ENCODE measurements at regions not wholly inside any gene's neighbourhood (a gene's known extent, or its start where the extent isn't known, plus 50 kb on each side); places are given as distances from the start of the nearest gene placed in this dataset.

GRCh38 chr13:39968646-39969475, 313.4 kb downstream of the COG6 start:
- no peak for DNase-seq (ENCODE audit: low spot score)

GRCh38 chr13:39970177-39970846, 314.9 kb downstream of the COG6 start:
- DNase-seq (ENCODE audit: low spot score) = no peak

DNA sequence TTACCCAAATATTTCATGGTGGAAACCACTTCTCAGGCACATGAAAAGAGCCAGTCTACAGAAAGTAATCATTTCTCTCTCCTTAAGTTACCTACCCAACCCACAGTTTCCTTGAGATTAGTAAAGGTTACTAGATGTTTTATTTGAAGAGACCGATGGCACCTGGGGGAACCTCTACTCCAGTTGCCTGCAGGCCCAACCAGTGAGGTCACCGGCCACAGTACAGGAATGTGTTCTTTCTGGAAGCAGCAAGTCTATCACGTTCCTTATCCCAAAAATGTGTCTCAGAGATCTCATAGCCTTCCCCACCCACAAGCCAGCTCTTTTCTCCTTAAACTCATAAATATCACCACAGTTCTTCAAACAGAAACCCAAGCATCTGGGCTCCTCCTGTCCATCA, 316.1 kb downstream of the COG6 start:
- no peak for DNase-seq (ENCODE audit: low spot score)

- DNase-seq (ENCODE audit: low spot score) = peak; percentile 7
Measured at GRCh38 chr13:39976481-39976880, 321.0 kb downstream of the COG6 start.

GRCh38 chr13:39981056-39981455, 325.6 kb downstream of the COG6 start:
- DNase-seq (ENCODE audit: low spot score) = no peak

DNA sequence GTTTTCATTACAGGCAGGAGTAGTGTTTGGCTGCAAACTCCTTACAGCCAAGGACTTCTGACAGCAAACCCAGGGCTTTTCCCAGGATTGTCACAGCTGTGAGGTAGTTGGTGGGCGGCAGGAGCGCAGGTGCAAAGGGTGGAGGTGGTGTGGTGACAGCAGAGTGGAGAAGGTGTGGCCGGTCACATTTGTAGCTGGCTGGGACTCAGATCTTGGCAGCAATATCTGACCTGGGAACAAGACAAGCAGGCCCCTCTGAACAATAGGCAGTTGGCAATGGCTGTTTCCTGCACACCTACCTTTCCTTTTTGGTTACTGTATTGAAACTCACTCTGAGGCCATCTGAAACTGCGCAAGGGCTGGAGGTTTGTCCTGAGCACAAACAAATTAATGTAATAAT, 327.3 kb downstream of the COG6 start:
- DNase-seq (ENCODE audit: low spot score) = no peak

- peak; percentile 46 for DNase-seq (ENCODE audit: low spot score)
Measured at GRCh38 chr13:39985071-39985470, 329.6 kb downstream of the COG6 start.

- DNase-seq (ENCODE audit: low spot score) = no peak
Measured at GRCh38 chr13:39988351-39988750, 332.9 kb downstream of the COG6 start.

DNA sequence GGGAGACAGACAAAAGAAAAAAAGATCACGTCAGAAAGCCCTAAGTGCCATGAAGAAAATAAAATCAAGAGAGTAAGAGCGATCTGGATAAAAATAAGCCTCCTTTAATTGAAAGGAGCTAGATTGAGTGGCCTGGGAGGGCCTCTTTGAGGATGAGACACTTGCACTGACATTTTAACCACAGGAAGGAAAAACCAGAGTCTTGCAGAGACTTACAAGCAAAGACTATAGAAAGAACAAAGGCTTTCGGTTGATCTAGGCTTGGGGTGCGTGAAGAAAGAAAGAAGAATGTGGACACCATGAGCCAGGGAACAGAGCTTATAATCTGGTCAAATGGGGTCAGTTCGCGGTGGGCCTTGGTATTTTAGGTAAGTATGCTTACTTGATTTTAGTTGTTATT, 342.7 kb downstream of the COG6 start:
- DNase-seq (ENCODE audit: low spot score) = no peak

GRCh38 chr13:40002016-40002415, 346.6 kb downstream of the COG6 start:
- no peak for DNase-seq (ENCODE audit: low spot score)

DNA sequence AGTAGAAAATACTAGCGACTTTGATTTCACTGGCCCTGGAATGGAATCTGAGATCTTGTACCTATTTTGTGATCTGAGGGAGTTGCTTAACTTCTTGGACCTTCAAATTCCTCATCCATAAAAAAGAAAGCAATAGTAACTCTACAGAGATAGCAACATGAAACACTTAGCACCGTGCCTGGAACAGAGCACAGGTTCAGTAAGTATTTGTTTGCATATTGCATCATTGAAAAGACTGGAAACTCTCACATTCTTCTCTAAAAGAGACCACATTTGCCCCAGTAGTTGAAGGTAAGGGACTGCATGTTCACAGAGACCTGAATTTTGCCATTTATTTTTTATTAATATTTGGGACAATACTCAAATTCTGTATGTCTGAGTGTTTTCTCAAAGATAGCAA, 358.1 kb downstream of the COG6 start:
- no peak for DNase-seq (ENCODE audit: low spot score)

- DNase-seq (ENCODE audit: low spot score) = no peak
Measured at GRCh38 chr13:40016953-40017660, 361.6 kb downstream of the COG6 start.

DNA sequence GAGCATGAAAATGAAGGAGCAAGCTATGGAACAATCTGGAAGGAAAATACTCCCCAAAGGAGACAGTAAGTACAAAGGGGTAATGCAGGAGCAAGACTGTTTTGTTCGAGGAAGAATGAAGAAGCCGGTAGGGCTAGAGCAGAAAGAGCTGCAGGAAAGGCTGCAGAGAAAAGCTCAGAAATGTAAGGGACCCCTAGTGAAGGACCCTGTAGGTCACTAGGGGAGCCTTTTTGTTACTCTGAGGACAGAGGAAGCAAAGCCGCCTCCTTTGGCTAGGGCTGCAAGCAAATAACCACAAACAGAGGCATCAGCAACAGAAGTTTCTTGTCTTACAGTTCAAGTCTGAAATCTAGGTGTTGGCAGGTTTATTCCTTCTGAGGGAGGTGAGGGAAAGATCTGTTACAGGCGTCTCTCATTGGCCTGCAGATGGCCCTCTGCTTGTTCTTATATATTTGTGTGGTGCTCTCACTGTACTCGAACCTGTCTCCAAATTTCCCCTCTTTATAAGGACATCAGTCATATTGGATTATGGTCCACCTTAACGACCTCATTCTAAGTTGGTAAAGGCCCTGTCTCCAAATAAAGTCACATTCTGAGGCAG, 362.3 kb downstream of the COG6 start:
- no peak for DNase-seq (ENCODE audit: low spot score)

DNA sequence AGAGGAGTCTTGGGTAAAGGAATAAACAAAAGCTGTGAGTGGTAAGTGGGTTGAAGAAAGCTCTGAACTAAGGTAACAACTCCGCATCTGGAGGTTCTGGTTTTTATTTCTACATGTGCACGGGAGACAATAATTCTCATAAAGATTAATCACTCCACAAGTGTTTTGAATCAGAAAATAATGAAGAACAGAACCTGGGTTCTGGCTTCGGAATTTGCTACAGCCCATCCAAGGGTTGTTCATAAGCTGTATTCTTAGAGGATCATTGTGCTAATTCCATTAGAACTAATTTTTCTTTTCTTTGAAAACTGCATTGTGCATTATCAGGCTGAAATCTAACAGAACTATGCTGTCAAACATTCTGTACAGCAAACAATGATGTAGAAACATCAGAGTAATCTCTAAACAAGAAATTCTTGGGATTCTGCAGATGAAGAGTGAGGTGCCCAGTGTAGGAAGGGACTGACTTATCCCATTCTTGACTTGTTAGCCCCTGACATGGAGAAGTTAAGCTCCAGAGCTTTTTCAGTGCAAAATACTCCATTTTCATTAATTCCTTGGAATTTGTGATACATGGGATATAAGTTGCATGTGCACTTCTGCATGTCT, 368.2 kb downstream of the COG6 start:
- DNase-seq (ENCODE audit: low spot score) = no peak

DNA sequence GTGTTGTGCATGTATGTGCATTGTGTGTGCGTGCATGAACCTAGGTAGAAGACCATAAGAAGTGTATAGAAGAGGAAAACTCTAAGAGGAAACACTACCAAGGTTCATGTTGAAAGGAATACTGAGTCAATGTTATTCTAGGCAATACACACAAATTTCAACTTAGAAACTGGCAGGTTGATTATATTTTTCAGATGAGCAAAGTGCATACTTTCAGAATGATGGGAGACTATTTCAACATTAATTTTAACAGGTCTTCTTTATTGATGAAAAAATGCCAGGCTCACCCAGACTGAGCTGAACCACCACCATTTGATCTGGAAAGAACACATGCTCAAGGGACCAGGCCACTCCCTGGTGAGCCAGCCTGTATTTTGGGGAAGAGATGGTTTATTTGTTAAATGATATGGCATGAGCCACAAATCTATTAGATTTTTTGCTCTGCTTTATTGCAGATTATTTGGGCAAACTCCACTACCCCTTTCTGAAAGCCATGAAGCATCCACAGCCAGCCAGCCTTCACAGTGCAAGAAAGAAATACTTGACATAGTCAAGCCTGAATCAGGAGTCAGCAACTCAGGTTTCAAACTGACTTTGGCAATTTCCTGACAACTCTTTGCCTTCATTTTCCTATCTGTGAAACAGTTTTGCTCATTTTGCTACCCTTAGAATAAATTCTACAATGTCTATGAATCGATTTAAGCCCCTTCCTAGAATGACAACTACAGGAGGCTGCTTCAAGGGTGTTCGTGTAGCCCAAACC, 368.9 kb downstream of the COG6 start:
- no peak for DNase-seq (ENCODE audit: low spot score)

- DNase-seq (ENCODE audit: low spot score) = no peak
Measured at GRCh38 chr13:40024967-40025714, 369.7 kb downstream of the COG6 start.

DNA sequence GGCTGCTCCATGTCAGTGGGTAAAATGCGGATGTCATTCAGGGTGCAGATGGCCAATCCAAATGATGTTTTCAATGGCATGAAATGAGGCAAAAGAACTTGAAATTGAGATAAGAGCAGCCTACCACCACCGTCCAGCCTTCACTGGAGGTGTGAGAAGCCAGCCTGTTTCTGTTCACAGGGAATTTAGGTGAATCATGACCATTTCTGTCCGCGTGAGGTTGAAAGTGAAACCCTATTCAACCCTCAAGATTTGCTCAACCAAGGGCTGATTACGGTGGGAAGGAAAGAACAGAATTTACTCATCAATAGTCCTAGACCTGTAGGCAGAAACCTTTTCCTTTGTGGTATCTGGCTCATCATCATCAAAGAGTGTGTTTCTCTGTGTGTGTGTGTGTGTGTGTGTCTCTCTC, 370.7 kb downstream of the COG6 start:
- DNase-seq (ENCODE audit: low spot score) = no peak

DNA sequence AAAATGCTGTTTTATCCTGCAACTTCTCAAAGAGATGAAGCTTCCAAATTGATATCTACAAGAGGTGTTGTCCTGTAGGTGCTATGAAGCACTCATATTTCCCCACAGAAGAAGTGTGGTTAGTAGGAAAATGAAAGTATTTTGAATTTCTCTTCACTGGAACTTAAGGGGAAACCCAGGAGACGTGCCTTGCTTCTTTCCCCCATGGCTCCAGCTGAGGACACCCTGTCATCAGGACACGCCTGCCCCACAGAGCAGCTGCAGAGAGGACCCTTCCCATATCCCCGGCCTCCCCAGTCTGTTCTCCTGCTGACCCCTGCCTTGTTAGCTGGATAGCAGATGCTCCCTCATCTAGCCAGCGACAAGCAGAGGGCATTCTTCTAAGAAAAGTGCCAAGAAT, 371.3 kb downstream of the COG6 start:
- no peak for DNase-seq (ENCODE audit: low spot score)

DNA sequence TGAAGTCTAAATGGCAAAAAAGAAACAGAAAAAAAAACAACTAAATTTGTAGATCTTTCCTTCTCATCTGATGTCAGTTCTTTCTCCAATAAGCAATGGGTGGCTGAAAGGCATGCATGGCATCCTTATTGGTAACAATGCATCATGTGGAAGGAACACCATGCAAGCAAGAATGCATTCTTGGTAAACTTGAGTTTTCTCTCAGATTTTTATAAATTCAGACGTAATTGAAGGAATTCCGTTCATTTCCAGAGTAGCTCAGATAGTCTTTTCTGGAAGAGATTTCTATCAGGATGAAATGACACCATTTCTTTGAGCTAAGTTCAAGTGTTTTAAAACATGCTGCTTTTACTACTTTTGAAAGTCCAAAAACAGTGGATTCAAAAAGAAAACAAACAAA, 373.0 kb downstream of the COG6 start:
- no peak for DNase-seq (ENCODE audit: low spot score)

- peak; percentile 85 for DNase-seq (ENCODE audit: low spot score)
Measured at GRCh38 chr13:40031031-40031430, 375.6 kb downstream of the COG6 start.
